ENCODE measurements at regions not wholly inside any gene's neighbourhood (a gene's known extent, or its start where the extent isn't known, plus 50 kb on each side); places are given as distances from the start of the nearest gene placed in this dataset.

- DNase-seq (ENCODE audit: low spot score): no peak
These were observed 196.7 kb upstream of the TBX20 start for GRCh38 chr7:35450456-35451214.

DNA sequence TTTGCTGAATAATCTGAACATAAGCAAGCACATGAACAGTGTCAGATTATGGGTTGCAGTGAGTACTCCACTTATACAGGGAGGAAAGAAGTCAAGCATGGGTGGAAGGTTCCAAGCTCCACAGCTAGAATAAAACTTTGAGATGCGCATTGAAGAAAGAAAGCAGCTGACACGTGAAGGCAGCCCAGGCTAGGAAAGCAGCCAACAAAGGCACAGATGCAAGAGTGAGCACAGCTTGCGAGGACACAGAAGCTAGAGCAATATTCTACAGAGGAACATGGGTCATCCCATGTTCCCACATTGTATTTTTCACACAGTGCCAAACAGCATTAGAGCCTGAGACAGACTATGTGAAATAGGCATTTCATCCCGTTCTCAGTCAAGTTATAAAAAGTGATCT, 194.6 kb upstream of the TBX20 start:
- no peak for DNase-seq (ENCODE audit: low spot score)

GRCh38 chr7:35446091-35446490, 192.2 kb upstream of the TBX20 start:
- DNase-seq (ENCODE audit: low spot score): no peak

DNA sequence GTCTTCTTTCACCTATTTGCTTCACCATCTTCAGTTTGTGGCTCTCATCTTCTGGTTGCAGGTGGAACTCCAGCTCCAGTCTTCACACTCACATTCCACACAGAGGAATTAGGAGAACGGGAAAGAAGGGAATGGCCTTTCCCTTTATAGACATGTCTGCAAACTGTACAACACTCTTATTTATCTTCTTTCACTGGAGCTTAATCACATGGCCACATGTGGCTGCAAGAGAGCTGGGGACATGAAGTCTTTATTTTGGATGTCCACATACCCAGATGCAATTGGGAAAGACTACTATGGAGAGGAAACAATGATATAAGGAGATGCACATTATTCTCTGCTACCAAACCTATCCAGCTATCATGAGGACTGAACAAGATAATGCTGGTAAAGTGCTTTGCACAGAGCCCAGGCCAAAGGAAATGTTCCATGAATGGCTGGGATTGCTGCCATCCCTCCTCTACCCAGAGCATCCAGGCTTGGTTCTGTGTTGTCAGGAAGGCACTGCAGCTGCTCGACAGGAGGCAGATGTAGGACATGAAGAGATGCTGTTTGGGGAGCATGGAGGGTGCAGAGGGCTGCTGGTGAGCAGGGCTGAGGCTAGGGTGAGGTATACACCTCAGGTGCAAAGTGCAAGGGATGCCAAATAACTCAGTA, 183.8 kb upstream of the TBX20 start:
- DNase-seq (ENCODE audit: low spot score): no peak

DNA sequence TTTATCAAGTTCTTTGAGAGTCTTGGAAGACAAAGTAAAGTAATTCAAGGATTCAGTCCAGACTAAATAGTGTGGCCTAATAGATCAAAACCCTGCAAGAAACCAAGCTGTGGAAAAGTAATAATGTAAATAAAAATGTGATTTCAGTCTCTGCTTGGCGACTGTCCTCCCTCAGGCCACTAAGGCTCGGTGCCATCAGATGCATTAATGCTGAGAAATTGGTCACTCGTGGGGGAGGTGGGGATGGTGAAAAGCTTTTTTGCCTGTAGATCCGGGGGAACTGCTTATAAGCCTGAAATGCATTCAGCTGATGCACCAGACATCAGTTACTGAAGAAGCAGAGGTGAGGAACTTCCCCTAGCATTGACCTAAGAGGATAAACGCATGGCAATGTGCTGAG, 182.6 kb upstream of the TBX20 start:
- no peak for DNase-seq (ENCODE audit: low spot score)

DNA sequence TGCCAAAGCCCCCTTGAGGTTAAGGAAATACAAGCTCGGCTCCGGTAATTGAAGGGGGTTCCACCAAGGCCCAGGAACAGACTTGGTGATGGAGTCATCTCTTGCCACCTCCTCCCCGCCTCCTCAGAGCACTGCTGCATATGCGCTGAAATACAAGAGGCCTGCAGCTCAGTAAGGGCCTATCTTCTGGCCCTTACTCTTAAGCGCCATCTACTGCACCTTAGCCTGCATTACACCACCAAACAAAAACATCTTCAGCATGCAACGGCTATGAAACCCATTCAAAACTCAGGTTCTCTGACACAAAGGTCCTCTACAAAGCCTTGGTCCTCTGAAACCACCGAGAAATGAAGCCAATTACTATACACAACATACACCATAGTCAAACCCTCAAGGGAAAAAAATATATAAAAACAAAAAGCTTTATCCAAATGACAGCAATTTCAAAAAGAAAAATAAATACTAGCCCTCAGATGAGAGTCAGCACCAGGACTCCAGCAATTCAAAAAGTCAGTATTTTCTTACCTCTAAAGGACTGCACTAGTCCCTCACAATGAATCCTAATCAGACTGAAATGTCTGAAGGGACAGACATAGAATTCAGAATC, 176.8 kb upstream of the TBX20 start:
- no peak for DNase-seq (ENCODE audit: low spot score)

- DNase-seq (ENCODE audit: low spot score): peak; percentile 33
These were observed 171.1 kb upstream of the TBX20 start for GRCh38 chr7:35424869-35425495.

DNA sequence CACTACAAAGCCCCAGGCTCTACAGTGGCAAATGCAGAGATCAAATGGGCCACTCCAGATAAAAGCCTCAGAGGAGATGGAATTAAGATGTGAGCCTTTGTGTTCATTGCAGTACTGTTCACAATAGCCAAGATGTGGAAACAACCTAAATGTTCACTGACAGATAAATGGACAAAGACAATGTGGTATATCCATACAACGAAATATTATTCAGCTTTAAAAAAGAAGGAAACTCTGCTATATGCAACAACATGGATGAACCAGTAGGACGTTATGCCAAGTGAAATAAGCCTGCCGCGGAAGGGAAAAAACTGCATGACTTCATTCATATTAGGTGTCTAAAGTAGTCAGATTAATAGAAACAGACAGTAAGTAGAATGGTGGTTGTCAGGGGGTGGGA, 170.5 kb upstream of the TBX20 start:
- no peak for DNase-seq (ENCODE audit: low spot score)

DNA sequence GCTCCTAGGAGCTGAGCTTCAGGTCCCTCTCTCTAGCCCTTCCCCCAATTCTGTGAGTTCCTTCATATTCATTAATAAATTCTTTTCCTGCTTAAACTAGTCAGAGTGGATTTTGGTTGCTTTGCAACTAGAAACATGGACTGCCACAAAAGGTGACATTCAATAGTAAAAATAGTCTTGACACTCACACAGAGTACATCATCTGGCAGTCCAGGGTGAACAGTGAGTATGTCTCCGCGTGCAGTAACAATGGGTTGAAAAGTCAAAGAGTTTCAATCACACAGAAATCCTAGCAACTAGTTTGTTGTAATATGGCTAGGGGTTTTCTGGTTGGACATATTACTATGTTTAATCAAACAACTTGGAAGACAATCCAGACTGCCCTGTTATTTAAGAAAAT, 168.8 kb upstream of the TBX20 start:
- DNase-seq (ENCODE audit: low spot score): no peak

DNA sequence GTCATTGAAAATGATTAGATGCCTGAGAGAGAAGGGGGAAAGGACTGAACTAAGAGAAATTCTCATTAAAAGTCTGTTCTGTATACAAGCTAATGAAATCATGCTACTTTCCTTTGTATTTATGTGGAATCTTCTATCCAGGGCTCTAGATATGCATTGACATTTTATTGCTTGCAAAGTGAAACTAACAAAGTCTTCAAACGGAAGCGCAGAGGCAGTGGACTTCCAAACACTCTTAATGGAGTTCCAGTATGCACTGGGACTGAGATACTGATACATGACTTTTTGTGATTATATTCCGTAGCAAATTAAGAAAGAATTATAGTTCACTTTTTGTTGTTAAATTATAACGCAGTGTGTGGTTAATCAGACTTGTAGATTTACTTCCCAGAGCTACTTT, 166.8 kb upstream of the TBX20 start:
- no peak for DNase-seq (ENCODE audit: low spot score)

DNA sequence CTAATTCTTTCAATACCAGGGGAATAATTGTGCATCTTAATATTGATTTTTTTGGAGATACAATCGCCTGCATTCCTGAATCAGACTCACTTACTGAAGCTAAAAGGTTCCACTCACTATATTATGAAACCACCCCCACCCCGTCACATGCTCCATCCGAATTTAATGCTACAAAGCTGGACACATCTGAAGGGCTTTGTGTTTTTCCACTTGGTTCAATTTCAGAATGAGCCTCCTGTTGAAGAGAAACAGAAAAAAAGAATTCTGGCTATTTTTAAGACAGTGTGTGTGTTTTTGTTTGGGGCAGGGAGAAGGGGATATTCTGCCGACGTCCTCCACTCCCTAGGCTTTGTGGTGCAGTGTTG, 165.5 kb upstream of the TBX20 start:
- DNase-seq (ENCODE audit: low spot score): no peak

DNA sequence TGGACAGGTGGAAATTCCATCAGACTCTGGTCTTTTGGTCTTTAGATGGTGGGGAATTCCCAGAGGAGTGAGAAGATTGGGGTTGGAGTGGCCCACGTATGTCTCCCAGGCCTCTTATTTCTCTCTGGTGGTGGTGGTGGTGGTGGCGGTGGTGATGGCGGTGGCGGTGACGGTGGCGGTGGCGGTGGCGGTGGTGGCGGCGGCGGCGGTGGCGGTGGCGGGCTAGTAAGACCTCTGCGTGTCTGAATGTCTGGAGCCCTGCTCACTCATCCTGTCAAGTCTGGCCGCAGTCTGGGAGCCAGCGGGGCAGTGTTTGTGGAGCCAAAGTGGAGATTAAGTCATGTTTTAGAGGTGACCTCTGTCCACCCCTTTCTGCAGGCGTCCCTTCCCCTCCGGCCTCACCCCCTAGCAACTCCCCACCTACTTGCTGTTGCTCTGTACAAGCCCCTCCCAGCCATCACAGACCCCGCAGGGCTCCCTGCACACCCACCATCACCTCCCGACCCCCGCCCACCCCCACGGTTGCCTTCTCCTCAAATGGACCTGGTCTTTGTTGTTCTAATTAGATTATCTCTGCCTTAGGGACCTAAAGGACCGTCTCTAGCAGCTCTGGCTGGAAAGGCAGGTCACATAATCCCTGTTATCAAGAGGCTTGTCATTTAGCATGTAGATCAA, 165.0 kb upstream of the TBX20 start:
- DNase-seq (ENCODE audit: low spot score): no peak

DNA sequence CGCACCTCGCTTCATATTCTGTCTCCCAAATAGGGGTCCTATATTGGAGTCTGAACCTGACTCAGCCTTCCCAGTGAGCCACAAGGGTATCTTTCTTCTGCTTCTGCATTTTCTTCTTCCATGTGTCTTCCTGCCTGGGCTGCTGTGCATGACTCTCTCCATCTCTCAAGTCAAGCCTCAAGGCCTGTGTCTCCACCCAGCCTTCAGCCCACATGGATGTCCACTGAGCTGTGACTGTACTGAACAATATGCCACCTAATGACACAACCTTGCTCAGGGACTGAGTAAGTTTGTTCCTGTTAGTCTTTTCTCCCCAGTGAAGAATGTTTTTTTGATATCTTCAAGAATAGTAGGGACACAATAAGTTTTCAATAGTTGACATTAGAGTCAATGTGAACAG, 162.7 kb upstream of the TBX20 start:
- DNase-seq (ENCODE audit: low spot score): no peak

DNA sequence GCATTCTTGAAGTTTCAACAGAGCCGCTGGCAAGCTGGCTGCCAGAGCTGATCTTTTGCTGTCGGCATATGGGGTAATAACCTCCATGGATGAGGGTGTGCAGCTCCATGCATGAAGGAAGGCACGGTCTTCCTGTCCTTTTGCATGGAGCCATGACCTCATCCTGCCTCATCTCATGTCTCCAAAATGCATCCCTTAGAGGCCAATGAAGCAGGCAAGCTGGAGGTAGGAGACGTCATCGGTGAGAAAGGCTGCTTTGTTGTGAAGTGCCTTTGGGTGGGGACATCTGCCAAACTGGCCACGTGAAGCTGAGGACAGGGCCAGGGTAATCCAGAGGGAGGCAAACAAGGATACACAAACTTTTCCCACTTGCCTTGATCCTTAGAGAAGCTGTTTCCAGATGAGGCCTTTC, 161.5 kb upstream of the TBX20 start:
- no peak for DNase-seq (ENCODE audit: low spot score)

GRCh38 chr7:35411331-35411730, 157.4 kb upstream of the TBX20 start:
- no peak for DNase-seq (ENCODE audit: low spot score)

DNA sequence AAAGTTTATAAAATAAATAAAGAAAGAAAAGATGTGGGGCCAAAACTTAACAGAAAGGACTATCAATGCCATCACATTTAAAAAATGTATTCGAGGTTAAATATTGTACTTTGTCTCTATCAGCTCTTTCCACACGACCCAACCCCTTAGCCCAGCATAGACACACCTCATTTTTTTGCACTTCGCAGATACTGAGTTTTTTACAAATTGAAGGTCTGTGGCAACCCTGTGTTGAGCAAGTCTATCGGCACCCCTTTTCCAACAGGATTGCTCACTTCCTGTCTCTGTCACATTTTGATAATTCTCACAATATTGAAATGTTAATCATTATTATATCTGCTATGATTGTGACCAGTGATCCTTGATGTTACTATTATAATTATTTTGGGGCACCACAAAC, 151.6 kb upstream of the TBX20 start:
- DNase-seq (ENCODE audit: low spot score): no peak

DNA sequence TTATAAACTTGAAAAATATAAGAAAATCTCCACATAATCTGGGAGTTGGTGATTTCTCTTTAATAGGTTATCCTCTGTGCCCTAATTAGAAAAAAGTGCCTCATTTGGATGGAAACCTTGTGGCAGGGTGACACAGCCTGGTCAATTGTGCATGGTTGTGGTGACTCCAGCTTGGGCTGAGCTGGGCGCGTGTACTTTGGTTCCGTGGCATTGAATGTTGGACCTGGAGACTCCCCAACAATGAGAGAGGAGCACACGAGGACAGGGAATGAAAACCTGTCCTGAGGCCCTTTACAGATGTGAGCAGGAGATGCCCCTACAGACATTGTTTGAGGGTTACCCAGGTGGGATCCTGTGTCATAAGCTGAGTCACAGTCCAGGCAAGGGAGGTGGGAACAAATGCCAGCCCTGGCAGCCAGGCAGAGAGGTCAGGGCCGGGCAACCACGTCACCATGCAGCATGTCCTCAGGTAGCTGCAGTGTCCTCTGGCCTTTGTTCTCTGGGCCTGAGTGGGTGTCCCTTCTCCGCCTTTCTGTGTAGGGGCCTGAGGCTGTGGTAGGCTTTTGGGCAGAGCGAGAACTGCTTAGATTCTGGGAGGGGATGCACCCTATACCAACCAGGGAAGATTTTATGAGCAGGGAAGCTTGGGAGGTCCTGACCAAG, 147.4 kb upstream of the TBX20 start:
- no peak for DNase-seq (ENCODE audit: low spot score)

- DNase-seq (ENCODE audit: low spot score): no peak
These were observed 145.9 kb upstream of the TBX20 start for GRCh38 chr7:35399840-35400239.

DNA sequence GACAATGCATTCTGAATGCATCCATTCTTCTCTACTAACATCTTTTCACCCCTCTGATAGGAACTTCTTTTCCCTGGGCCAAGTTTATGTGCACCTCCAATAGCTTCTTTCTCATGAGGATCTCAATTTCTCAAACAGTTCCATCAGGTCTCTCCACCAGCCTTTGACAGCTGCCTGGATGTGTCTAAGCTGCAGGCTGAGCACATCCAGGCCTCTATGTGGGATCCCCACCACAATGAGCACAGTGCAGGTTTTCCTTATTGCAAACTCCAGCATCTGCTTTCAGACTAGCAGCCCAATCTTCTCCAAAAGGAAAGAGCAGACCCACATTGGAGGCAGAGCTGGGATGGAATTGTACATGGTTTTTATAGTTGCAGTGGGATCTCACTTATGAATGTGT, 145.3 kb upstream of the TBX20 start:
- DNase-seq (ENCODE audit: low spot score): no peak

- no peak for DNase-seq (ENCODE audit: low spot score)
These were observed 144.6 kb upstream of the TBX20 start for GRCh38 chr7:35398518-35398917.

- no peak for DNase-seq (ENCODE audit: low spot score)
These were observed 136.2 kb upstream of the TBX20 start for GRCh38 chr7:35390146-35390545.

DNA sequence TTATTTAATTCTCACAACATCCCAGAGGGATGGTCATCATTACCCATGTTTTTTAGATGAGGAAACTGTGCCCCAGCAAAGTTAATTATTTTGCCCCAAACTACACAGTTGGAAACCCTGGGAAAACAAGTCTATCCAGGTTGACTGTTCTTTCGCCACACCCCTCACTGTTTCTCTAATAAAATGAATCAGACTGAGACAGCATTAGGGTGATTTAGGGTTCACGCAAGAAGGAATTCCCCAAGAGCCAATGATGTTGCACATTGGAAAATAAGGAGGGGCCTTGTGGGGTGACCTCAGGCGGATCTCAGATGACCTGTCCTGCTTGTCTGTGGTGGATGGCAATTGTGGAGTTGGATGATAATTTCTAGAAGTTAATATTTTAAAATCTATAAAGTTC, 135.7 kb upstream of the TBX20 start:
- no peak for DNase-seq (ENCODE audit: low spot score)

Measured in CD4-positive, alpha-beta T cell treated with Interleukin-6 at 100 ng/mL for 8 hours (primary cell).